Small intestine (tissue), 7 donors: ENCODE measurements at regions not wholly inside any gene's neighbourhood (a gene's known extent, or its start where the extent isn't known, plus 50 kb on each side); places are given as distances from the start of the nearest gene placed in this dataset.

Source experiments
- DNase-seq, 2 donors: peaks; one replicate each; pipeline versions ENCODE4 v3.0.0 to v3.0.0-alpha.2; 2013
- FAIRE-seq: peaks from 2 replicates; lab custom pipeline; 2012; peaks lifted over from hg19 to GRCh38; lab: Jason Lieb, UNC
- H3K27ac ChIP-seq, 3 donors: one replicate each; pipeline ENCODE4 v1.5.1; 2013; ENCODE audit warnings: low read length in 2 of 3, mild to moderate bottlenecking in 2 of 3, control low read depth in 1 of 3, inconsistent platforms in 1 of 3, low read depth in 1 of 3, moderate library complexity in 1 of 3
- H3K27me3 ChIP-seq, 3 donors: one replicate each; pipeline ENCODE4 v1.6.1; 2013; ENCODE audit warnings: low read length in 3 of 3, inconsistent platforms in 1 of 3; ENCODE audit not compliant: control insufficient read depth in 3 of 3, insufficient read depth in 3 of 3
- H3K36me3 ChIP-seq, 3 donors: one replicate each; pipeline ENCODE4 v1.6.1; 2013; ENCODE audit warnings: low read length in 3 of 3, inconsistent platforms in 1 of 3, low read depth in 1 of 3, mild to moderate bottlenecking in 1 of 3, moderate library complexity in 1 of 3; ENCODE audit not compliant: control insufficient read depth in 3 of 3, insufficient read depth in 2 of 3
- H3K4me1 ChIP-seq, 3 donors: one replicate each; pipeline ENCODE4 v1.6.1; 2013; ENCODE audit warnings: low read length in 2 of 3, inconsistent platforms in 1 of 3, low read depth in 1 of 3, mild to moderate bottlenecking in 1 of 3, moderate library complexity in 1 of 3; ENCODE audit not compliant: control insufficient read depth in 3 of 3, insufficient read depth in 2 of 3
- H3K4me3 ChIP-seq, 3 donors: one replicate each; pipeline ENCODE4 v1.5.1; 2013; ENCODE audit warnings: low read length in 3 of 3, control low read depth in 1 of 3, inconsistent platforms in 1 of 3, low read depth in 1 of 3, mild to moderate bottlenecking in 1 of 3, moderate library complexity in 1 of 3
- H3K9me3 ChIP-seq, 2 donors: one replicate each; pipeline ENCODE4 v1.6.1; 2013; ENCODE audit warnings: low read depth in 1 of 2, low read length in 1 of 2; ENCODE audit not compliant: control insufficient read depth in 2 of 2, insufficient read depth in 1 of 2
- WGBS, 3 donors: extraction: QIAGEN DNeasy Blood & Tissue Kit; methylation state at CpG; one replicate each; pipeline ENCODE4 v1.1.7; 2013; 5-methylcytosine and 5-hydroxymethylcytosine counted together
- donor health status: healthy with polysubstance abuse.
- donor health status: control.
- donor health status: control.
- donor health status: Bipolar disorder and iron deficiency.
- donor health status: healthy.

GRCh38 chr1:30201015-30201414, 522.4 kb downstream of the MATN1 start:
- H3K9me3 ChIP-seq = no peaks in the 10 kb centered on the region
- H3K27me3 ChIP-seq = no peaks in the 10 kb centered on the region
- no peak overlapping the region for H3K4me3 ChIP-seq
- 20 to 53% (median 28%) methylated on average over 1 of the region's 1 CpG for WGBS, 3 donors
- no peak overlapping the region for H3K27ac ChIP-seq
- no peaks in the 10 kb centered on the region for H3K36me3 ChIP-seq
- FAIRE-seq (no peak), DNase-seq (no peak)
- H3K4me1 ChIP-seq = no peaks in the 10 kb centered on the region

DNA sequence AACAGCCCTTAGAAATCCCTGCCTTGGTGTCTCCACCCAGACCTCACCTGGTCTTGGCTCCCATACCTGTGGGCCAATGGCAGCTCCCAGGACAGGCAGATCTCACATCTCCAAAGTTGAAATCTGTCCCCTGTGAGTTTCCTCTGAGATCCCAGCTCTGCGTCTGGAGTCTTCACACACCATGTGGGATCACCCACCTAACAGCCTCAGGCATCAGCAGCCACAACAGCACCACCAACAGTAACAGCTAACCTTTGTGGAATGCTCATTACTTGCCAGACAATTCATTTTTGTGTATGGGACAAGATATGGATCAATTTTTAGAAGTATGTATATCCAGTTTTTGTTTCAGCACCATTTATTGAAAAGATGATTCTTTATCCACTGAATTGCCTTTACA, 523.2 kb downstream of the MATN1 start:
- no peak for DNase-seq
- FAIRE-seq = no peak
- H3K36me3 ChIP-seq = no peaks in the 10 kb centered on the region
- H3K4me3 ChIP-seq = no peak overlapping the region
- no peaks in the 10 kb centered on the region for H3K9me3 ChIP-seq
- H3K27ac ChIP-seq = no peak overlapping the region
- H3K27me3 ChIP-seq = no peaks in the 10 kb centered on the region
- 81 to 100% (median 91%) methylated on average over 1 of the region's 1 CpG for WGBS, 3 donors
- H3K4me1 ChIP-seq = no peaks in the 10 kb centered on the region

- 62 to 76% (median 71%) methylated on average over 8 of the region's 8 CpGs for WGBS, 3 donors
- no peaks in the 10 kb centered on the region for H3K9me3 ChIP-seq
- DNase-seq (no peak), FAIRE-seq (no peak)
- no peak overlapping the region for H3K4me3 ChIP-seq
- H3K4me1 ChIP-seq = no peaks in the 10 kb centered on the region
- no peaks in the 10 kb centered on the region for H3K36me3 ChIP-seq
- H3K27ac ChIP-seq = no peak overlapping the region
- H3K27me3 ChIP-seq = no peaks in the 10 kb centered on the region
Measured at GRCh38 chr1:30199563-30199962, 523.8 kb downstream of the MATN1 start.

DNA sequence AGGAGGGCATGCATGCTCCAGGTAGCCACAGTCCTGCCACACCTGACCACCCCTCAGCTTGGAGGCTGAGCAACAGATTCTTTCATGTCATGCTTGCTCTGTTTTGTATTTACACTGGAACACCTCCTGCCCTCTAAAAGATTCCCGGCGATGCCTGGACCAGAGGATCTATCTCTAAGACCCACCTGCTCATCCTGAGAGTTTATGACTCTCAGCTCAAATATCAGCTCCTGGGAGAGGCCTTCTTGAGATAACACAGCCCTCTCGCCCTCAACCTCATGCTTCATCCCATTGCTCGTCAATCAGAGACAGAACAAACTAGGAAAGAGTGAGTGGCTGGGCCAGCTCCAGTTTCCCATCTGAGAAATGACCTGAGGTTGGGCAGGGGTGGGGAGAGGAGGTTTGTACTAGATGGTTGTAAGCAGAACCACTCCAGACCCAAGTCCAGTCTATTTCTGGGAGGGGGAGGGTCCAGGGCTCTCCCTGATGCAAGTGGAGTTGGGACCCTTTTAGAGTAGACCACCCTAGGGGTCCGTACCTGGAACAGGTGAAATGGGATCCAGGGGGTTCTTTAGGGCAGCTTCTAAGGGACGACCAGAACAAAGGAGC, 524.5 kb downstream of the MATN1 start:
- Histone ChIP-seq H3K27ac (no peak overlapping the region), H3K4me3 (no peak overlapping the region), H3K9me3 (no peaks in the 10 kb centered on the region), H3K4me1 (no peaks in the 10 kb centered on the region), H3K27me3 (no peaks in the 10 kb centered on the region), H3K36me3 (no peaks in the 10 kb centered on the region)
- FAIRE-seq (no peak), DNase-seq (no peak)
- 22 to 44% (median 28%) methylated on average over 6 of the region's 6 CpGs for WGBS, 3 donors

- FAIRE-seq = no peak
- no peaks in the 10 kb centered on the region for H3K4me1 ChIP-seq
- H3K4me3 ChIP-seq = no peak overlapping the region
- WGBS, 3 donors = 62 to 79% (median 75%) methylated on average over 2 of the region's 2 CpGs
- DNase-seq = no peak
- no peaks in the 10 kb centered on the region for H3K9me3 ChIP-seq
- H3K27me3 ChIP-seq = no peaks in the 10 kb centered on the region
- H3K36me3 ChIP-seq = no peaks in the 10 kb centered on the region
- H3K27ac ChIP-seq = no peak overlapping the region
Measured at GRCh38 chr1:30198451-30198760, 525.0 kb downstream of the MATN1 start.

DNA sequence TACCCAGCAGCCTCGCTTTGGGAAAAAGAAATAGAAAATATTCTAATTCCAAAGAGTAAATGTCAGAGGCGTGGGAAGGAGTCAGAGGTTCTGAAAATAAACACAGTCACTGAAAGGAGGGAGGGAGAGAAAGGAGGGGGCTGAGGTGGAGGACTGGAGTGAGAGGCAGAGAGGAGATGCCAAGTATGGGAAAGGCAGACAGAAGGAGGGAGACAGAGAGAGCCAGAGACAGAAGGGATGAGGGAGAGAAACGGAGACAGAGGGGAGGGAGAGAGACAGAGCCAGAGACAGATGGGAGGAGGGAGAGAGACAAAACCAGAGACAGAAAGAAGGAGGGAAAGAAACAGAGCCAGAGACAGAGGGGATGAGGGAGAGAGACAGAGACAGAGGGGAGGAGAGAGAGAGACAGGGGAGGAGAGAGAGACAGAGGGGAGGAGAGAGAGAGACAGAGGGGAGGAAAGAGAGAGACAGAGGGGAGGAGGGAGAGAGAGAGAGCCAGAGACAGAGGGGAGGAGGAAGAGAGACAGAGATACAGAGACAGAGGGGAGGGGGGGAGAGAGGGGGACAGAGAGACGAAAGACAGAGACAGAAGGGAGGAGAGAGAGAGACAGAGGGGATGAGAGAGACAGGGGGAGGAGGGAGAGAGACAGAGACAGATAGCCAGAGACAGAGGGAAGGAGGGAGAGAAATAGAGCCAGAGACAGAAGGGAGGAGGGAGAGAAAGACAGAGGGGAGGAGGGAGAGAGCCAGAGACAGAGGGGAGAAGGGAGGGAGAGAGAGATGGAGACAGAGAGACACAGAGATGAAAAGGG, 525.5 kb downstream of the MATN1 start:
- Histone ChIP-seq H3K9me3 (no peaks in the 10 kb centered on the region), H3K36me3 (no peaks in the 10 kb centered on the region), H3K27me3 (no peaks in the 10 kb centered on the region), H3K4me3 (no peak overlapping the region), H3K27ac (no peak overlapping the region), H3K4me1 (no peaks in the 10 kb centered on the region)
- DNase-seq (no peak), FAIRE-seq (no peak)
- WGBS, 3 donors = 37 to 38% (median 37%) methylated on average over 4 of the region's 4 CpGs

DNA sequence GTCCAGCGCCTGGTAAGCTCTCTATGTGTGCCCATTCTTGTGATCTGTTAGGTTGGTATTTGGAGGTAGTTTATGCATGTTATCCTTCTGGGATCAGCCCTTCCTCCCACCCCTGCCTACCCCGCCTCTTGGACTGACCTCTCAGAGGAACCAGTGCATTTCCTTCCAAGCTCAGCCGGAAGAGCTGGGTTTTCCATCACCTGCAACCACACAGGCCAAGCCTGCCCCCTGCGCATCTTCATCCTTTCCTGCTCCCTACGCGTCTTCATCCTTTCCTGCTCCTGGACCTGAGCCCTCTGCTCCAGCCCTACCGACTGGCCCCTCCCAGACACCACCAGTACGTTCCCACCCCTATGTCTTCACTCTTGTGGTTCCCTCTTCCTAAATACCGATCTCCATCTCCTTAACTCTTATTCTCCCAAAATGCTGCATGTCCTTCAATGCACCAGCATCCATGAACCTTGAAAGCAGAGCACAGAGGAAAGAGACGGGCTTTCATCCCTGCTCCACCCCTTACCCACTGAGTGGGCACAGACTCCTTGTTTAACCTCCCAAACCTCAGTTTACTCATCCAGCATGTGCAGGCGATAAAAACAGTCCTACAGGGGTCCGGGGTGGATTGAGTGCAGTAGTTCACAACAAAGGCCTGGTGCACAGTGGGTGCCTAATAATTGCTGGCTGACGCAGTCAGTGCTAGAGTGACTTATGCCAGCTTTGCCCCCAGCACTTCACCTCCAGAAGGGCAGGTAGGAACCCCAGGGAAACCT, 526.3 kb downstream of the MATN1 start:
- H3K27ac ChIP-seq = peak overlapping the region in 1 of 3 donors; percentile 8
- no peak overlapping the region for H3K4me3 ChIP-seq
- no peaks in the 10 kb centered on the region for H3K27me3 ChIP-seq
- H3K9me3 ChIP-seq = no peaks in the 10 kb centered on the region
- no peaks in the 10 kb centered on the region for H3K36me3 ChIP-seq
- no peak for FAIRE-seq
- DNase-seq = no peak
- WGBS, 3 donors = 49 to 64% (median 56%) methylated on average over 13 of the region's 13 CpGs
- H3K4me1 ChIP-seq = no peaks in the 10 kb centered on the region

GRCh38 chr1:30196457-30196856, 526.9 kb downstream of the MATN1 start:
- FAIRE-seq = no peak
- Histone ChIP-seq H3K9me3 (no peaks in the 10 kb centered on the region), H3K4me1 (no peaks in the 10 kb centered on the region), H3K4me3 (no peak overlapping the region), H3K27me3 (no peaks in the 10 kb centered on the region), H3K27ac (no peak overlapping the region), H3K36me3 (no peaks in the 10 kb centered on the region)
- DNase-seq = no peak
